Panc1 (cell line): ENCODE measurements at regions not wholly inside any gene's neighbourhood (a gene's known extent, or its start where the extent isn't known, plus 50 kb on each side); places are given as distances from the start of the nearest gene placed in this dataset.

Experiments used
- CTCF ChIP-seq: fragments of 450-650 bp; IDR thresholded peaks from 2 replicates; pipeline ENCODE4 v1.5.1; 2017; ENCODE audit warnings: mild to moderate bottlenecking
- POLR2AphosphoS5 ChIP-seq: IDR thresholded peaks from 2 replicates; pipeline ENCODE4 v1.6.1; 2012; ENCODE audit warnings: mild to moderate bottlenecking, low read depth, low read length, moderate library complexity
- SIN3A ChIP-seq: IDR thresholded peaks from 2 replicates; pipeline ENCODE4 v1.6.1; 2012; ENCODE audit warnings: low read depth, mild to moderate bottlenecking, low read length, moderate library complexity, borderline replicate concordance; ENCODE audit not compliant: insufficient read depth

- TF ChIP-seq POLR2AphosphoS5 (no peak), CTCF (no peak), SIN3A (no peak)
Measured at GRCh38 chr1:58159434-58159830, 387.1 kb downstream of the OMA1 start.
